IMR-90 (cell line): ENCODE measurements at regions not wholly inside any gene's neighbourhood (a gene's known extent, or its start where the extent isn't known, plus 50 kb on each side); places are given as distances from the start of the nearest gene placed in this dataset.

Experiments used
- ATAC-seq: fragments of 200-7000 bp; cut with Tn5 transposase; 2 replicates; pipeline ENCODE4 v1.9.1; 2020; ENCODE audit warnings: low read depth, mild to moderate bottlenecking, moderate library complexity
- BruUV-seq: library from RNA; stranded (reverse); fragments of 400-500 nt; replicated peaks from 2 replicates; lab custom pipeline; 2021; lab: Mats Ljungman, UMichigan
- CTCF ChIA-PET: fragments of 300-600 bp; formaldehyde crosslinking; extraction: SDS; loops from one replicate; lab custom pipeline; 2021; ENCODE audit warnings: antibody characterized with exemption; lab: Yijun Ruan, JAX
- POLR2A ChIA-PET: fragments of 300-600 bp; sonication (Branson Sonifier 250); formaldehyde crosslinking; loops from one replicate; lab custom pipeline; 2022; ENCODE audit warnings: antibody characterized with exemption; ENCODE audit not compliant: unreplicated experiment; lab: Charles Lee
- DNase-seq: peaks from one replicate; pipeline ENCODE4 v3.0.0; 2013
- H2AFZ ChIP-seq: replicated peaks from 2 replicates; pipeline ENCODE3; 2013; ENCODE audit warnings: low read length, mild to moderate bottlenecking; ENCODE audit not compliant: poor library complexity
- H2AK5ac ChIP-seq: 2 replicates; pipeline ENCODE4 v1.6.1; 2013; ENCODE audit warnings: low read depth, low read length, inconsistent platforms
- H2AK9ac ChIP-seq: replicated peaks from 2 replicates; pipeline ENCODE3; 2013; ENCODE audit warnings: mild to moderate bottlenecking, low read depth, low read length, moderate library complexity; ENCODE audit not compliant: poor library complexity
- H2BK120ac ChIP-seq: 2 replicates; pipeline ENCODE4 v1.6.1; 2013; ENCODE audit warnings: low read depth, low read length, inconsistent platforms
- H2BK15ac ChIP-seq: 3 replicates; pipeline ENCODE4 v1.6.1; 2013; ENCODE audit warnings: low read depth, low read length, inconsistent platforms
- H2BK20ac ChIP-seq: 2 replicates; pipeline ENCODE4 v1.6.1; 2013; ENCODE audit warnings: low read depth, mild to moderate bottlenecking, inconsistent platforms, low read length, moderate library complexity
- H2BK5ac ChIP-seq: 2 replicates; pipeline ENCODE4 v1.6.1; 2013; ENCODE audit warnings: mild to moderate bottlenecking, low read depth, low read length, inconsistent platforms; ENCODE audit not compliant: poor library complexity, severe bottlenecking
- H3K14ac ChIP-seq: replicated peaks from 2 replicates; pipeline ENCODE4 v1.6.1; 2013; ENCODE audit warnings: low read depth, low read length, inconsistent platforms
- H3K18ac ChIP-seq: 2 replicates; pipeline ENCODE4 v1.6.1; 2013; ENCODE audit warnings: low read depth, low read length, control low read depth
- H3K23ac ChIP-seq: 2 replicates; pipeline ENCODE4 v1.6.1; 2013; ENCODE audit warnings: low read depth, low read length, inconsistent platforms
- H3K27ac ChIP-seq: 2 replicates; pipeline ENCODE4 v1.5.1; 2013; ENCODE audit warnings: mild to moderate bottlenecking, control low read depth, low read length; ENCODE audit not compliant: insufficient read depth
- H3K27me3 ChIP-seq: 2 replicates; pipeline ENCODE4 v1.6.1; 2013; ENCODE audit warnings: low read length; ENCODE audit not compliant: control insufficient read depth, insufficient read depth
- H3K36me3 ChIP-seq: 2 replicates; pipeline ENCODE4 v1.6.1; 2013; ENCODE audit warnings: low read length, mixed read lengths; ENCODE audit not compliant: control insufficient read depth, insufficient read depth
- H3K4ac ChIP-seq: 2 replicates; pipeline ENCODE4 v1.6.1; 2013; ENCODE audit warnings: low read depth, low read length, inconsistent platforms
- H3K4me1 ChIP-seq: 2 replicates; pipeline ENCODE4 v1.6.1; 2013; ENCODE audit warnings: low read length, mixed read lengths; ENCODE audit not compliant: control insufficient read depth, insufficient read depth
- H3K4me2 ChIP-seq: 2 replicates; pipeline ENCODE4 v1.6.1; 2013; ENCODE audit warnings: low read depth, mild to moderate bottlenecking, control low read depth, low read length, moderate library complexity
- H3K4me3 ChIP-seq: 2 replicates; pipeline ENCODE4 v1.5.1; 2013; ENCODE audit warnings: low read depth, mild to moderate bottlenecking, control low read depth, low read length, moderate library complexity; ENCODE audit not compliant: insufficient read depth
- H3K56ac ChIP-seq: 2 replicates; pipeline ENCODE4 v1.6.1; 2013; ENCODE audit warnings: low read length, inconsistent platforms; ENCODE audit not compliant: insufficient read depth; ENCODE audit errors: extremely low read depth
- H3K79me1 ChIP-seq, 2 experiments: 2 replicates each; pipeline ENCODE4 v1.6.1; 2013; ENCODE audit warnings: low read length in 2 of 2, inconsistent platforms in 1 of 2, low read depth in 1 of 2
- H3K9ac ChIP-seq: 2 replicates; pipeline ENCODE4 v1.6.1; 2013; ENCODE audit warnings: low read depth, low read length, control low read depth
- H3K9me1 ChIP-seq: 2 replicates; pipeline ENCODE4 v1.6.1; 2013; ENCODE audit warnings: low read length, inconsistent platforms; ENCODE audit not compliant: insufficient read depth
- H3K9me3 ChIP-seq: 2 replicates; pipeline ENCODE4 v1.6.1; 2013; ENCODE audit warnings: low read length; ENCODE audit not compliant: control insufficient read depth, insufficient read depth
- H4K20me1 ChIP-seq: 2 replicates; pipeline ENCODE4 v1.6.1; 2013; ENCODE audit warnings: low read length, inconsistent platforms; ENCODE audit not compliant: insufficient read depth
- H4K5ac ChIP-seq: 2 replicates; pipeline ENCODE4 v1.6.1; 2013; ENCODE audit warnings: mild to moderate bottlenecking, low read depth, low read length, control low read depth
- H4K8ac ChIP-seq, 2 experiments: 2 replicates each; pipeline ENCODE4 v1.6.1; 2013; ENCODE audit warnings: low read depth in 2 of 2, low read length in 2 of 2, control low read depth in 1 of 2, inconsistent platforms in 1 of 2
- H4K91ac ChIP-seq: 2 replicates; pipeline ENCODE4 v1.6.1; 2013; ENCODE audit warnings: low read depth, low read length, inconsistent platforms; ENCODE audit not compliant: insufficient read depth
- CHD1 ChIP-seq: IDR thresholded peaks from 2 replicates; pipeline ENCODE4 v1.6.1; 2012; ENCODE audit warnings: low read depth, low read length, improper control_type of control experiment
- MAFK ChIP-seq: IDR thresholded peaks from 2 replicates; pipeline ENCODE4 v1.6.1; 2012; ENCODE audit warnings: low read depth, low read length, improper control_type of control experiment
- MXI1 ChIP-seq: IDR thresholded peaks from 2 replicates; pipeline ENCODE4 v1.6.1; 2012; ENCODE audit warnings: low read depth, mild to moderate bottlenecking, low read length, moderate library complexity, borderline replicate concordance
- NFE2L2 ChIP-seq: fragments of 150-350 bp; IDR thresholded peaks from 2 replicates; pipeline ENCODE4 v1.6.1; 2016; ENCODE audit warnings: low read depth, mild to moderate bottlenecking, low read length
- POLR2A ChIP-seq: IDR thresholded peaks from 2 replicates; pipeline ENCODE4 v1.6.1; 2012; ENCODE audit warnings: mild to moderate bottlenecking, low read depth, low read length
- SMC3 ChIP-seq: fragments of 150-350 bp; IDR thresholded peaks from 2 replicates; pipeline ENCODE4 v1.6.1; 2016; ENCODE audit warnings: low read depth, mild to moderate bottlenecking, antibody characterized with exemption, low read length, moderate library complexity
- WGBS, 2 experiments: methylation state at CpG; one replicate each; pipeline versions ENCODE4 v1.1.5 to v1.1.7; 2013; ENCODE audit warnings: missing lambda C conversion rate in 2 of 2; ENCODE audit not compliant: insufficient read length in 1 of 2; ENCODE audit errors: extremely low coverage in 2 of 2; 5-methylcytosine and 5-hydroxymethylcytosine counted together
- dilution Hi-C: fragments of 300-500 bp; cut with HindIII; formaldehyde crosslinking; loops from one replicate; pipeline ENCODE4 v1.14.3; 2018; ENCODE audit warnings: low sequenced_read_pairs; ENCODE audit not compliant: unreplicated experiment
- in situ Hi-C: fragments of 300-500 bp; cut with MboI; formaldehyde crosslinking; loops from 3 replicates; pipeline ENCODE4 v1.14.3; 2019; ENCODE audit warnings: low sequenced_read_pairs, inconsistent platforms, mixed read lengths
- intact Hi-C: fragments of 100-400 bp; cut with micrococcal nuclease; formaldehyde crosslinking; loops from 2 replicates; pipeline ENCODE4 v1.10.0; 2022

DNA sequence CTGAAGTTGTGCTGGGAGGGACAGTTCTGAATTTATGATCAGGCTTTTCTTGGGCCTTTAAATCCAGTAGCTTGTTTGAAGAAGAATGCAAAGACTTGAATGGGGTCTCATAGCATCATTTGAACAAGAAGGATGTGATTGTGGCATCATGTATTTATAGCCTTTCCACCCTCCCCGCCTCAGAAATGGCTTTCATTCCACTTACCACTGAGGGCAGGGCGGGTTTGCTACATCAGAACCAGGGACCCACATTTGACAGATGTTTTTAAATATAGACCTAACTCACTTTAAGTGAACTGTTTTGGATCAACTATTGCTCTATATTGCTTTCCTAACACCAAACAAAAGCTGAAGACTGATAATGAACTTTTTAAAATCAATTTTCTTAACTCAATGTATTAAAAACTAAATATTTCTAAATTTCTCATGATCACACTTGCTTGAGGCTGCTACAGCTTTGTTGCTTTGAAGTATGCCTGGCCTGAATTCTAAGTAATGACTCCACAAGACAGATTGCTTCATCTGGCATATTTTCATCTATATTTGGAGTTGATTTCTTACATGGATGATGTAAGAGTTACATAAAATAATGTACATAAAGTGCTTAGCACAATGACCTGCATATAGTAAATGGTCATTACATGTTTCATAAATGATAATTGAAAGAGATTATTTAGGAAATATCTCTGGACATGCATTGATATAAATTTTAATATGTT lies 1552.9 kb upstream of the SLC39A10 start:
- no peaks in the 10 kb centered on the region for H3K4me1 ChIP-seq
- in situ Hi-C loops (no loop called here), intact Hi-C loops (loop anchor here (5.0 kb wide), 1 partner anchor 1018 kb away; no protein-coding TSS in a partner anchor), dilution Hi-C loops (no loop called here)
- no peak for DNase-seq
- no peaks in the 10 kb centered on the region for H4K20me1 ChIP-seq
- H4K8ac ChIP-seq = no peak overlapping the region
- CTCF ChIA-PET = no interaction called here
- H3K27ac ChIP-seq = no peak overlapping the region
- H3K14ac ChIP-seq = no peak overlapping the region
- H2BK20ac ChIP-seq = no peak overlapping the region
- H2AK5ac ChIP-seq = no peak overlapping the region
- no peak overlapping the region for H2BK5ac ChIP-seq
- no peak overlapping the region for H4K5ac ChIP-seq
- H3K79me1 ChIP-seq = no peaks in the 10 kb centered on the region
- no peak overlapping the region for H3K9ac ChIP-seq
- no peaks in the 10 kb centered on the region for H3K27me3 ChIP-seq
- H2AK9ac ChIP-seq = no peak overlapping the region
- H3K18ac ChIP-seq = no peak overlapping the region
- ATAC-seq = no peak
- H3K9me1 ChIP-seq = no peaks in the 10 kb centered on the region
- H2AFZ ChIP-seq = no peak overlapping the region
- no peak overlapping the region for H4K91ac ChIP-seq
- BruUV-seq = no TSS peak
- no peak overlapping the region for H3K4me2 ChIP-seq
- no peak overlapping the region for H3K56ac ChIP-seq
- no peak overlapping the region for H2BK120ac ChIP-seq
- TF ChIP-seq NFE2L2 (no peak), SMC3 (no peak), CHD1 (no peak), MXI1 (no peak), POLR2A (no peak), MAFK (no peak)
- H3K23ac ChIP-seq = no peak overlapping the region
- WGBS, 2 experiments = no CpG with 5 or more reads among the region's 2 CpGs
- POLR2A ChIA-PET = no interaction called here
- no peak overlapping the region for H2BK15ac ChIP-seq
- no peaks in the 10 kb centered on the region for H3K36me3 ChIP-seq
- no peak overlapping the region for H3K4me3 ChIP-seq
- no peaks in the 10 kb centered on the region for H3K9me3 ChIP-seq
- no peak overlapping the region for H3K4ac ChIP-seq
